Esophagus muscularis mucosa (tissue), 4 donors: ENCODE measurements at regions not wholly inside any gene's neighbourhood (a gene's known extent, or its start where the extent isn't known, plus 50 kb on each side); places are given as distances from the start of the nearest gene placed in this dataset.

ENCODE experiments used
- DNase-seq: peaks from one replicate; pipeline ENCODE4 v3.0.0-alpha.2; 2017; ENCODE audit errors: extremely low spot score
- H3K27ac ChIP-seq, 4 donors: fragments of 200-600 bp; sonication (generic); replicated peaks in 1 of 4; 1 replicate in 3 of 4; 2 replicates in 1 of 4; pipeline ENCODE4 v1.5.1; 2016 to 2019; ENCODE audit warnings: mild to moderate bottlenecking in 1 of 4
- H3K27me3 ChIP-seq, 4 donors: fragments of 200-600 bp; sonication (generic); one replicate each; pipeline versions ENCODE4 v1.5.1 to v1.6.0; 2016 to 2019
- H3K36me3 ChIP-seq, 4 donors: fragments of 200-600 bp; sonication (generic); one replicate each; pipeline ENCODE4 v1.5.1; 2016 to 2019
- H3K4me1 ChIP-seq, 4 donors: fragments of 200-600 bp; sonication (generic); one replicate each; pipeline ENCODE4 v1.5.1; 2016 to 2019
- H3K4me3 ChIP-seq, 4 donors: fragments of 200-600 bp; sonication (generic); 1 replicate in 2 of 4; 2 replicates in 2 of 4; pipeline ENCODE4 v1.5.1; 2016 to 2019; ENCODE audit warnings: mild to moderate bottlenecking in 4 of 4, moderate library complexity in 1 of 4
- H3K9me3 ChIP-seq, 4 donors: fragments of 200-600 bp; sonication (generic); 1 replicate in 3 of 4; 2 replicates in 1 of 4; pipeline ENCODE4 v1.5.1; 2016 to 2019
- CTCF ChIP-seq, 3 experiments: fragments of 200-600 bp in 2 of 3; fragments of 450-650 bp in 1 of 3; sonication (generic) in 2 of 3; IDR thresholded peaks; one replicate each; pipeline ENCODE4 v1.5.1; 2017 to 2019; ENCODE audit warnings: antibody characterized with exemption in 3 of 3, mild to moderate bottlenecking in 2 of 3, moderate library complexity in 1 of 3
- EP300 ChIP-seq: sonication (generic); formaldehyde crosslinking; IDR thresholded peaks from one replicate; pipeline ENCODE4 v1.6.1; 2017; ENCODE audit warnings: antibody characterized with exemption
- POLR2A ChIP-seq: fragments of 450-650 bp; IDR thresholded peaks from one replicate; pipeline ENCODE4 v1.6.1; 2017; ENCODE audit warnings: antibody characterized with exemption, moderate library complexity, mild to moderate bottlenecking, low read depth
- POLR2AphosphoS5 ChIP-seq, 2 donors: sonication (generic); formaldehyde crosslinking; IDR thresholded peaks; one replicate each; pipeline ENCODE4 v1.6.1; 2017; ENCODE audit warnings: antibody characterized with exemption in 2 of 2
- WGBS: methylation state at CpG from one replicate; pipeline ENCODE4 v1.1.5; 2018; 5-methylcytosine and 5-hydroxymethylcytosine counted together
- intact Hi-C: fragments of 100-400 bp; cut with DNase I; formaldehyde crosslinking; loops from one replicate; pipeline ENCODE4 v1.15.1; 2023

- no peaks in the 10 kb centered on the region for H3K4me1 ChIP-seq
- intact Hi-C loops: no loop called here
- no peak overlapping the region for H3K4me3 ChIP-seq
- 77% methylated on average over 1 of the region's 1 CpG for WGBS
- H3K36me3 ChIP-seq: no peaks in the 10 kb centered on the region
- H3K27me3 ChIP-seq: no peaks in the 10 kb centered on the region
- H3K27ac ChIP-seq: no peak overlapping the region
- TF ChIP-seq POLR2A: no peak
- no peak for DNase-seq
- no peaks in the 10 kb centered on the region for H3K9me3 ChIP-seq
Measured at GRCh38 chr3:117122609-117123008, 413.0 kb downstream of the TUSC7 start.

GRCh38 chr3:117126460-117126859 is 416.9 kb downstream of the TUSC7 start:
- no peaks in the 10 kb centered on the region for H3K27me3 ChIP-seq
- TF ChIP-seq CTCF (IDR thresholded peaks at IDR 0.05) (no peak), EP300 (no peak), POLR2A (no peak), POLR2AphosphoS5 (IDR thresholded peaks at IDR 0.05) (no peak)
- WGBS: 86% methylated on average over 3 of the region's 3 CpGs
- H3K9me3 ChIP-seq: no peaks in the 10 kb centered on the region
- no peak for DNase-seq
- no peak overlapping the region for H3K27ac ChIP-seq
- intact Hi-C loops: no loop called here
- no peak overlapping the region for H3K4me3 ChIP-seq
- H3K4me1 ChIP-seq: no peaks in the 10 kb centered on the region
- no peaks in the 10 kb centered on the region for H3K36me3 ChIP-seq

- TF ChIP-seq POLR2A (no peak), EP300 (no peak), CTCF (IDR thresholded peaks at IDR 0.05) (no peak), POLR2AphosphoS5 (IDR thresholded peaks at IDR 0.05) (no peak)
- no peak overlapping the region for H3K4me3 ChIP-seq
- intact Hi-C loops: no loop called here
- no peak for DNase-seq
- no peaks in the 10 kb centered on the region for H3K36me3 ChIP-seq
- no peaks in the 10 kb centered on the region for H3K4me1 ChIP-seq
- H3K27ac ChIP-seq: no peak overlapping the region
- WGBS: 68% methylated on average over 5 of the region's 5 CpGs
- no peaks in the 10 kb centered on the region for H3K27me3 ChIP-seq
- H3K9me3 ChIP-seq: no peaks in the 10 kb centered on the region
Measured at GRCh38 chr3:117126946-117127546, 417.5 kb downstream of the TUSC7 start.

GRCh38 chr3:117128133-117128532 is 418.6 kb downstream of the TUSC7 start:
- 66% methylated on average over 2 of the region's 2 CpGs for WGBS
- no peak for DNase-seq
- TF ChIP-seq EP300 (no peak), CTCF (IDR thresholded peaks at IDR 0.05) (no peak), POLR2A (no peak), POLR2AphosphoS5 (IDR thresholded peaks at IDR 0.05) (no peak)
- Histone ChIP-seq H3K36me3 (no peaks in the 10 kb centered on the region), H3K4me1 (no peaks in the 10 kb centered on the region), H3K4me3 (no peak overlapping the region), H3K27me3 (no peaks in the 10 kb centered on the region), H3K9me3 (no peaks in the 10 kb centered on the region), H3K27ac (no peak overlapping the region)
- intact Hi-C loops: no loop called here

- no peaks in the 10 kb centered on the region for H3K27me3 ChIP-seq
- intact Hi-C loops: no loop called here
- H3K4me3 ChIP-seq: no peak overlapping the region
- no peaks in the 10 kb centered on the region for H3K4me1 ChIP-seq
- no peak overlapping the region for H3K27ac ChIP-seq
- no peaks in the 10 kb centered on the region for H3K9me3 ChIP-seq
- TF ChIP-seq POLR2AphosphoS5 (IDR thresholded peaks at IDR 0.05) (no peak), CTCF (IDR thresholded peaks at IDR 0.05) (no peak), EP300 (no peak), POLR2A (no peak)
- H3K36me3 ChIP-seq: no peaks in the 10 kb centered on the region
- WGBS: 82% methylated on average over 1 of the region's 1 CpG
- DNase-seq: no peak
Measured at GRCh38 chr3:117128872-117129271, 419.3 kb downstream of the TUSC7 start.
